ENCODE measurements at regions not wholly inside any gene's neighbourhood (a gene's known extent, or its start where the extent isn't known, plus 50 kb on each side); places are given as distances from the start of the nearest gene placed in this dataset.

GRCh38 chr6:25196464-25196863 lies 82.7 kb upstream of the CARMIL1 start:
- TF ChIP-seq, protein P1, sequence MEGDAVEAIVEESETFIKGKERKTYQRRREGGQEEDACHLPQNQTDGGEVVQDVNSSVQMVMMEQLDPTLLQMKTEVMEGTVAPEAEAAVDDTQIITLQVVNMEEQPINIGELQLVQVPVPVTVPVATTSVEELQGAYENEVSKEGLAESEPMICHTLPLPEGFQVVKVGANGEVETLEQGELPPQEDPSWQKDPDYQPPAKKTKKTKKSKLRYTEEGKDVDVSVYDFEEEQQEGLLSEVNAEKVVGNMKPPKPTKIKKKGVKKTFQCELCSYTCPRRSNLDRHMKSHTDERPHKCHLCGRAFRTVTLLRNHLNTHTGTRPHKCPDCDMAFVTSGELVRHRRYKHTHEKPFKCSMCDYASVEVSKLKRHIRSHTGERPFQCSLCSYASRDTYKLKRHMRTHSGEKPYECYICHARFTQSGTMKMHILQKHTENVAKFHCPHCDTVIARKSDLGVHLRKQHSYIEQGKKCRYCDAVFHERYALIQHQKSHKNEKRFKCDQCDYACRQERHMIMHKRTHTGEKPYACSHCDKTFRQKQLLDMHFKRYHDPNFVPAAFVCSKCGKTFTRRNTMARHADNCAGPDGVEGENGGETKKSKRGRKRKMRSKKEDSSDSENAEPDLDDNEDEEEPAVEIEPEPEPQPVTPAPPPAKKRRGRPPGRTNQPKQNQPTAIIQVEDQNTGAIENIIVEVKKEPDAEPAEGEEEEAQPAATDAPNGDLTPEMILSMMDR (IDR thresholded peaks at IDR 0.05): no peak
- no peak for TF ChIP-seq POLR2A (IDR thresholded peaks at IDR 0.05)
